GM21423 (cell line): ENCODE measurements at regions not wholly inside any gene's neighbourhood (a gene's known extent, or its start where the extent isn't known, plus 50 kb on each side); places are given as distances from the start of the nearest gene placed in this dataset.
"Not testable (repeated sequence)": the region's sequence is repeated elsewhere in the genome, so short reads cannot be mapped to it uniquely, and the experiment has no call there.

Source experiments
- ATAC-seq: cut with Tn5 transposase; IDR thresholded peaks from one replicate; pipeline ENCODE4 v1.9.1; 2021; ENCODE audit warnings: mild to moderate bottlenecking, moderate library complexity; ENCODE audit not compliant: unreplicated experiment

- no peak for ATAC-seq
These were observed 302.4 kb upstream of the TMPRSS15 start for GRCh38 chr21:18705971-18706370.

- no peak for ATAC-seq
These were observed 308.1 kb upstream of the TMPRSS15 start for GRCh38 chr21:18711662-18712061.

GRCh38 chr21:18715606-18716005, 312.0 kb upstream of the TMPRSS15 start:
- ATAC-seq = no peak

GRCh38 chr21:18716578-18717138, 313.1 kb upstream of the TMPRSS15 start:
- ATAC-seq = no peak

GRCh38 chr21:18722193-18722592, 318.6 kb upstream of the TMPRSS15 start:
- ATAC-seq = no peak

- no peak for ATAC-seq
These were observed 319.6 kb upstream of the TMPRSS15 start for GRCh38 chr21:18723171-18723570.

- ATAC-seq = no peak
These were observed 322.1 kb upstream of the TMPRSS15 start for GRCh38 chr21:18725653-18726052.

- ATAC-seq = no peak
These were observed 338.4 kb upstream of the TMPRSS15 start for GRCh38 chr21:18741954-18742353.

GRCh38 chr21:18743531-18743930, 339.9 kb upstream of the TMPRSS15 start:
- no peak for ATAC-seq

- no peak for ATAC-seq
These were observed 341.3 kb upstream of the TMPRSS15 start for GRCh38 chr21:18744840-18745239.

GRCh38 chr21:18752894-18753293, 349.3 kb upstream of the TMPRSS15 start:
- not testable (repeated sequence) for ATAC-seq

GRCh38 chr21:18756272-18756671, 352.7 kb upstream of the TMPRSS15 start:
- not testable (repeated sequence) for ATAC-seq

- ATAC-seq = no peak
These were observed 355.7 kb upstream of the TMPRSS15 start for GRCh38 chr21:18759267-18759666.

- no peak for ATAC-seq
These were observed 356.2 kb upstream of the TMPRSS15 start for GRCh38 chr21:18759751-18760161.

- no peak for ATAC-seq
These were observed 356.7 kb upstream of the TMPRSS15 start for GRCh38 chr21:18760247-18760646.

- ATAC-seq = no peak
These were observed 361.1 kb upstream of the TMPRSS15 start for GRCh38 chr21:18764720-18765119.

- no peak for ATAC-seq
These were observed 366.0 kb upstream of the TMPRSS15 start for GRCh38 chr21:18769599-18769998.

GRCh38 chr21:18771845-18772380, 368.3 kb upstream of the TMPRSS15 start:
- ATAC-seq = no peak

GRCh38 chr21:18772404-18772803, 368.8 kb upstream of the TMPRSS15 start:
- no peak for ATAC-seq

GRCh38 chr21:18772897-18773296, 369.3 kb upstream of the TMPRSS15 start:
- no peak for ATAC-seq

- no peak for ATAC-seq
These were observed 373.4 kb upstream of the TMPRSS15 start for GRCh38 chr21:18776936-18777335.

GRCh38 chr21:18782721-18783120, 379.1 kb upstream of the TMPRSS15 start:
- no peak for ATAC-seq

GRCh38 chr21:18801468-18801867, 397.9 kb upstream of the TMPRSS15 start:
- no peak for ATAC-seq
